GM21360 (cell line): ENCODE measurements at regions not wholly inside any gene's neighbourhood (a gene's known extent, or its start where the extent isn't known, plus 50 kb on each side); places are given as distances from the start of the nearest gene placed in this dataset.

Experiments
- ATAC-seq: cut with Tn5 transposase; IDR thresholded peaks from one replicate; pipeline ENCODE4 v1.9.1; 2021; ENCODE audit warnings: mild to moderate bottlenecking, moderate library complexity; ENCODE audit not compliant: unreplicated experiment

- no peak for ATAC-seq
Measured at GRCh38 chr10:3363311-3364045, 190.9 kb upstream of the PITRM1 start.

DNA sequence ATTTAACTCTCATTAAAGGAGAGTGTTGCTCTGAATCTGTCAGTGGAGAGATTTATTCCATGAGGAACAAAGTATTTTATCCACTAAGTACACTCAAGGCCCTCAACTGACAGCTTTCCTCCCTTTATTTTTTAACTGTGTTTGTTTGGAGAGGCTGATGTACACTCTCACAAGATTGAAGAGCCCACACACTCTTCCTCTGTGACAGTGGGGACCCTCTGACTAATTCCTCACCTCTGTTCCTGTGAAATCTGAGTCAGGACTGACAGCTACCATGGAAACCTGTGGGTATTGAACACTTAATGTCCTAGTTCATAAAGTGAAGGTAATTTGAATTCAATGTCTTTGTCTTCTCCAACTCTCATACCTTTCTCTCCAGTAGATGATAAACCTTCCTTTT lies 189.8 kb upstream of the PITRM1 start:
- no peak for ATAC-seq

DNA sequence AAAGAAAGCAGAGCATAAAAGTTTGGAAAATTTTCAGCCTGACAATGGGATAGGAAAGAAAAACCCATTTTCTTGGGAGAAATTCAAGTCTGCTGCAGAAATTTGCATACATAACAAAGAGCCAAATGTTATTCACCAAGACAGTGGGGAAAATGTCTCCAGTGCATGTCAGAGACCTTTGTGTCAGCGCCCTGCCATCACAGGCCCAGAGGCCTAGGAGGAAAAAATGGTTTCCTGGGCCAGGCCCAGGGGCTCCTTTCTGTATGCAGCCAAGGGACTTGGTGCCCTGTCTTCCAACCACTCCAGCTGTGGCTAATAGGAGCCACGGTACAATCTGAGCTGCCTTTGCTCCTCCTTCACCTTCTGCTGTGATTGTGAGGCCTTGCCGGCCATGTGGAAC lies 189.1 kb upstream of the PITRM1 start:
- ATAC-seq, result no peak

DNA sequence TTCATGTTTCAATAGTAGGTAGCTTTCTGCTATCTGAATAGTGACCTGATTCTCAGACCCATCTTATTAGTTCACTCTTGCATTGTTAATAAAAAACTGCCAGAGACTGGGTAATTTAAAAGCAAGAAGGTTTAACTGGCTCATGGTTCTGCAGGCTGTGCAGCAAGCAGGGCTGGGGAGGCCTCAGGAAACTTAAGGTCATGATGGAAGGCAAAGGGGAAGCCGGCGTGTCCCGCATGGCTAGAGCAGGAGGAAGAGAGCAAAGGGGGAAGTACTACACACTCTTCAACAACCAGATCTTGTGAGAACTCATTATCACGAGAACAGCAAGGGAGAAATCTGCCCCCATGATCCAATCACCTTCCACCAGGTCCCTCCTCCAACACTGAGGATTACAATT lies 185.2 kb upstream of the PITRM1 start:
- ATAC-seq, result no peak

DNA sequence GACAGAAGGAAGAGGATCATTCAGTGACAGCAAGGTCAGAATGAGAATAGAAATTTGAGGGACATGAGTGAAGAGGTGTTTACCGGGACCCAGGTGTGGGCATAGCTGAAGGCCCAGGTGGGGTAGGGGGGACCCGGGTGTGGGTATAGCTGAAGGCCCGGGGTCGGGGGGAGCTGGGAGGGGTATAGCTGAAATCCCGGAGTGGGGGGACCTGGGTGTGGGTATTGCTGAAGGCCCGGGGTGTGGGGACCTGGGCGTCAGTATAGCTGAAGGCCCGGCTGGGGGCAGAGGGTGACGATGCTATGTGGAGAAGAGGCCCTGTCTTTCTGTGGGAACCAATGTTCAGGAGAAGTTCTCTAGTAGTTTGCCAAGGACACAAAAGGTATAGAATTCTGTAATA lies 183.0 kb upstream of the PITRM1 start:
- no peak for ATAC-seq

GRCh38 chr10:3354174-3354900 lies 181.8 kb upstream of the PITRM1 start:
- no peak for ATAC-seq

GRCh38 chr10:3353235-3353634 lies 180.7 kb upstream of the PITRM1 start:
- no peak for ATAC-seq

DNA sequence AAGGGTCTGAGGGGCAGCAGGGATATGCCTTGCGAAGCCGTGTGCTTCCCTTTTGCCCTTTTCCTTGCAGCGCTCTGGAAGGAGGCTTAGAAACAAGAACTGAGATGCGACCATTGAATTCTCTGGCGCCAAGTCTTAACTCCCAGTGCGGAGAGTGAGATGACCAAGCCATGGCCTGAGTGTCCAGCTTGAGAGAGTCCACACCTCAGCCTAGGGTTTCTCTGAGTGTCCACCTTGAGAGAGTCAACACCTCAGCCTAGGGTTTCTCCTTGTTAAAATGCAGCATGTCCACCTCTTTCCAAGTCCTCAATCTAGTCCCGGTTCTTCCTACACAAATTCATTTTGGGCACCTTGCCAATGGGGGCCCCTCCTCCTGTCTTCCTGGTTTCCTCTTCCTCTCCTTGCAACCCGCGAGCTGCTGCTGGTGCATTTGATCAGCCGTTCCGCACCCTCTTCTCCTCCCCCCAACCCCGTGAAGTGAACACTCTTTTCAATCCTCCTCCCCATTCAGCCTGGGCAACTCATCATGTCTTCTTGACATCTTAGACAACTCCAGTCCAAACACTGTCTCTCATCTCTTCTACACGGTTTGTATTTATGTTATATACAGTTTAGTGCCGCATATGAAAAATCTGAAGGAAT lies 178.2 kb upstream of the PITRM1 start:
- no peak for ATAC-seq

DNA sequence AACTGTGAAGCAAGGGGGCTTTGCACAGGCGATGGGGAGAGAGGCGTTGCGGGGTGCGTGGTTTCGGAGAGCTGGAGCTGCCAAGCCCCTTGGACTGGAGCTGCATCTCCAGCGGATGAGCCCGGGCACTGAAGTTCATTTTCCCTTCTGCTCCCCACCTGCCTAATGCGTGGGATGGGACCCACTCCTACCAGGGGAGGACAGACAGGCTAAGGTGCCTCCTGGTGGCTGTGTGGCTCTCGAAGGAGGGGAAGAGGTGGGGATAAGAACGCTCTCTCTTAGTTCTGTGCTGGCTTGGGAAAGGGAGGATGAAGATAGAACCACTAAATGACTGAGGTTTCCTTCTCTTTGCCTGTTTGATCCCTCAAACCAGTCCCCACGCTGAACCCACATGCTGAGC lies 177.6 kb upstream of the PITRM1 start:
- no peak for ATAC-seq

GRCh38 chr10:3348564-3348963 lies 176.0 kb upstream of the PITRM1 start:
- ATAC-seq, result no peak

GRCh38 chr10:3347413-3348182 lies 175.0 kb upstream of the PITRM1 start:
- ATAC-seq, result no peak

- no peak for ATAC-seq
Measured at GRCh38 chr10:3346851-3347250, 174.3 kb upstream of the PITRM1 start.

DNA sequence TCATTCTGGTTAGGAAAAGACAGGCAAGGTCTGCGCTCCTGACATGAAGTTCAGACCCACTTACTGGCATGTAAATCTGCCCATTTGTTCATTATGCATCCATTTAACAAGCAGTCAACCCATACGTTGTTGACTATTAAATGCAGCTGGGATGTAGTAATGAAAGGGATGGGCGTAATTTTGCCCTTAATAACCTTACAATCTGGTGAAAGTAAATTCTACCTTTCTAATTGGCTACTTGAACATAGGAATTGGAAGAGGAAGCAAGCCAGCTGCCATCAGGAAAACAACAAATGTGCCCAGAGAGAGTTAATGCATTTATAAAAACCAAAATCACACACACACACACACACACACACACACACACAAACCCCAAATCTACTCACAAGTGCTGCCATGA lies 170.2 kb upstream of the PITRM1 start:
- no peak for ATAC-seq

DNA sequence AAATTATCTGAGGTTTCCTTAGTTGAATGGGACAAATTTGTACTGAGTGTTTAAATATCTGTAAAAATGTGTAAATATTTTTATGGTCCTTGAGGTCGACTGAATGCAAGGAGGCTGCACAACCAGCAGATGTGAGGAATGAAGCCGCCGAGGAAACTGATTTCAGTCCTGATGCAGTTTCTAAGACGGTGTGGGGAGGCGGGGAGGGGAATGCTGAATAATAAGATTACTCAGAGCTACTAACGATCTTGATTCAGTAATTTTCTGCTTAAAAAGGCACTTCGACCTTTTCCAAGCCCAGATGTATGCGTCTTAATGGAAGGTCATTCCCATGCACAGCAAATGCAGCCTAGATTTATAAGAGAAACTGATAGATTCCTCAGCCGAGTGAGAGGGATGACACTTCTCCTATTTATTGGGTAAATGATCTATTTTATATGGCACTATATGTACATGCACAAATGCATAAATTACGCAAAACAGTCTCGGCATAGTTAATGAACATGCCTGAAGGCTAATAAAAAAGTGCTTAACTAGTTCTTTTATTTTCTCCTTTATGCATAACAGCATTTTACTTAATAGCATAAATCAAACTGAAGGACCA lies 167.6 kb upstream of the PITRM1 start:
- ATAC-seq, result no peak

- ATAC-seq, result no peak
Measured at GRCh38 chr10:3339531-3339950, 167.0 kb upstream of the PITRM1 start.

GRCh38 chr10:3339121-3339520 lies 166.5 kb upstream of the PITRM1 start:
- no peak for ATAC-seq

- no peak for ATAC-seq
Measured at GRCh38 chr10:3337741-3338140, 165.2 kb upstream of the PITRM1 start.

DNA sequence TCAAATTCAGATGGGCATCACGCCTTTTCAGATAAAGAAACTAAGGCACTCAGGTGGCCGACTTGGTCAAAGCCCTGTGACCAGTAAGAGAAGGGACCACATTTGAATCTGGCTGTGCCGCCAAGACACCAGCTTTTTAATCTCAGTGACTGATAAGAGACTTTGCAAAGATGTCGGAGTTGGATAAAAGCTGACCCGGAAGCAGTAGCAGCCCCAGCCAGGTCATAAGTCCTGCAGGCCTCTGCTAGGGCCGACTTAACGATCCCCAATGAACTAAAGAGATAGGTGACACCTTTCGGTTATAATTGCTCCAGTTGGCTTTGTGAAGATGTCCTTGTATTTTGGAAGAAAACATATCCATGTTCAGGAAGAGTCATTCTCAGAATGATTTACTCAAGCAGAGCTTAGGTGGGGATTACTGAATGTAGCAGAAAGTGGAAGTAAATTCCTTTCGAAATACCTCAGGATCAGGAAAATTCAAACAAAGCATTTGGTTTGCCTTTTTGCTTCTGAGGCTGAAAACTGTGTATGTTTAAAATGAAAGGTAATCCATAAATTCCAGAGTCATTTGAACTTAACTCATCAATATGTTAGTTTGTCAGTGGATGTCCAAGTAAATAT lies 164.2 kb upstream of the PITRM1 start:
- ATAC-seq, result no peak

GRCh38 chr10:3333426-3333825 lies 160.8 kb upstream of the PITRM1 start:
- ATAC-seq, result no peak

- ATAC-seq, result no peak
Measured at GRCh38 chr10:3331690-3332230, 159.2 kb upstream of the PITRM1 start.
